ENCODE measurements at regions not wholly inside any gene's neighbourhood (a gene's known extent, or its start where the extent isn't known, plus 50 kb on each side); places are given as distances from the start of the nearest gene placed in this dataset.

DNA sequence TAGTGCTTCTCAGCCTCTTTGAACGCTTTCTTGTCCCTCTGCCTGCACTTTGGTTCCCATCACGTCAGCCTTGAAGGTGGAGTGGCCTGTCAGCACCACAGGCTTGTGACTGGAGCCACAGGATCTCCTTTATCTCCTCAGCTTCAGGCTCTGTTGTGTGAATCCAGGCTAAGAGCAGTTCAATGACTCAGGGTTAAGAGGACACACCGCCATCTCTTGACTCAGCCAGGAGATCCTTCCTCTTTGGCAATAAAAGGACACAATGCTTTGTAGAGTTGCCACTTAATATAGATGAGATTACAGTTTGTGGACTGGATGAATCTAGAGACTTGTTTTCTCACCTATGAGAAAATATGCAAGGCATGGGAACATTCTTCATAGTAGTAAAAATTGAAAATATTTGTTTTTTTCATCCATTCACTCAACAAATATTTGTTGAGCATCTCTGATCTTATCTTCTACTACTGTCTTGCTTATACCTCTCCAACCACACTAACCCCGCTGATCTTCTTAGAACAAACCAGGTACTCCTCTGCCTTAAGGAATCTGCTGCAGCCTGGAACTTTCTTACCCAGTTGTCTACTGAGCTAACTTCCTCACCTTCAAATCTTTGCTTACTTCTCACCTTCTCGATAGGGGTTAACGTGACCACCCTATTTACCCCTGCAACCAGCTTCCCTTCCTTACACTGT is 62.3 kb downstream of the UCHL1 start:
- no peak for DNase-seq

DNA sequence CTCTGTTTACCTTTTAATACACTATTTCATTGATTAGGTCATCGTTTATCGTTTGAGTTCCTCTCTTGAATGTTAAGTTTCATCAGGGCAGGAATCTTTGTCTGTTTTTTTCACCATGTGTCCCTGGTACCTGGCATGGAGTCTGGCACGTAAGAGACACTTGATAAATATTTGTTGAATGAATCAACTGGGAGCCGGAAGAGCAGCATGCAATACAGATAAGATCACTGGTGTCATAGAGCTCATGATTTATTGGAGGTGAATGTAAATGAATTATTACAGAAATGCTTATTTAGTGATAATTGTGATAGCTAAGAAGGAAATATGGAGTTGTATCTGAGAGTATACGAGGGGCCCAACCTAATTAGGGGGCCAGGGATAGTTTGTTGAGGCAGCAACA is 62.8 kb downstream of the UCHL1 start:
- no peak for DNase-seq

DNA sequence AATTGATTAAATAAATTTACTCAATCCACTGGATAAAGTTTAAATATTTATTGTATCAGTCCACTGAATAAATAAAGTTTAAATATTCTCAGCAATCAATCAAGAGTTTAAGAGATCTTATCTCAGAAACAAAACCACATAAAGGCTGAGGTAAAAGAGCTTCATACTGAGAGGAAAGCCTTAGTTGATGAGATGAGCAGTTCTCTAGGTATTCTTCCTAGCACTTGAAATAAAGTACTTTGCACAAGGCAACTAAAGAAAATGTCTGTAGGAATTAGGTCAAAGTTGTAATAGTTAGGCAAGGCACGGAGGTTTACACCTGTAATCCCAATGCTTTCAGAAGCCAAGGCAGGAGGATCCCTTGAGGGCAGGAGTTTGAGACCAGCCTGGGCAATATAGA is 63.5 kb downstream of the UCHL1 start:
- DNase-seq, result no peak

DNA sequence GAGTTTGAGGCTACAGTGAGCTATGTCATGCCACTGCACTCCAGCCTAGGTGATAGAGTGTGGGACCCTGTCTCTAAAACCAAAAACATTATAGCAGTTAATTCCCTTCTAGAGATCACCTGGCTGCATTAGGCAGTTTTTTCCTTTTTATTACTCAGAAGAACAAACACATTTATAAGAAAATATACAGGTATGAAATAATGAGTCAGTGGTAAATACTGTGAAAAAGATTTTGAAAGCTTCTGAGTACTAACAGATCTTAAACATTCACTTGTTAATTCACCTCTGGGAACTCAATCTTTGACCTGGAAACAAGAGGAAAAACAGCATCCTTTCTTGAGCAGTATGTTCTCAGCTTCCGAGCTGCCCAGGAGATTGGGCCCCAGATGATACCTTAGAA is 64.1 kb downstream of the UCHL1 start:
- DNase-seq, result no peak

DNA sequence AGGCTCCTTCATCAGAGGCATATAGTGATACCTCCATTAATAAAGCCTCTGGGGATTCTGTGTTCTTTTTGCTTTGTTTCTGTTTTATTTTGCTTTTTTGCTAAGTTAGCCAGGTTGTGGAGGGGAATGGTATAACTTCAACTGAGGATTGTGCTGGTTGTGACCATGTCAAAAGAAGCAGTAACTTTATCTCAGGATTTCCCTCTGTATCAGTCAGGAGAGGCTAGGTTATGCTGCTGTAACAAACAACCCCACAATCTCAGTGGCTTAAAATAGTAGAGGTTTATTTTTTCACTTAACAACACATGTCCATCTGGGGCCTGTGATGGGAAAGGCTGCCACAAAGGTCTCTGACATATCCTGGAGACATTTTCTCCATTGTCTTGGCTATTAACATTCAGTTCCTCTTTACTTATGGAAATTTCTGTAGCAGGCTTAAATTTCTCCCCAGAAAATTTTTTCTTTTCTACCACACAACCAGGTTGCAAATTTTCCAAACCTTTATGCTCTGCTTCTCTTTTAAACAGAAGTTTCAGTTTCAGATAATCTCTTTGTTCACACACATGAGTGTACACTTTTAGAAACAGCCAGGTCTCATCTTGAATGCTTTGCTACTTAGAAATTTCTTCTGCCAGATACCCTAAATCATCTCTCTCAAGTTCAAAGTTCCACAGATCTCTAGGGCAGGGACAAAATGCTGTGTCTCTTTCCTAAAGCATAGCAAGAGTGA is 64.7 kb downstream of the UCHL1 start:
- DNase-seq, result no peak

DNA sequence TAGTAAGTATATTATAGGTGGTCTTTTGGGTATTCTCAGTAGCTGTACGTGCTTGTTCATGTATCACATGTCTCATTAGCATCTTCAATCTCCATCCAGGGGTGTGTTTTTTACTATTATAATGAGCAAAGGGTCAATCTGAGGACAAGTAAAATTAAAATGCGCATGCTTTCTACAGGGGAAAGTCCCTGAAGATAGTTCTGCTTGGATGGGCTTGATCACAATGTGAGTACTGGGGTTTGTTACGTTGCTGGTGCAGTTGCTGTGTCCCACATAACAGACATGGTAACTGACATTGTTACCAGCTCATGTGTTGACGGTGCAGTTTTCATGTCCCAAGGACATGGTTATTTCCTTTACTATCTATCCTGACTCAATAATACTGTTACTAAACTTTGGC is 65.9 kb downstream of the UCHL1 start:
- DNase-seq, result no peak

DNA sequence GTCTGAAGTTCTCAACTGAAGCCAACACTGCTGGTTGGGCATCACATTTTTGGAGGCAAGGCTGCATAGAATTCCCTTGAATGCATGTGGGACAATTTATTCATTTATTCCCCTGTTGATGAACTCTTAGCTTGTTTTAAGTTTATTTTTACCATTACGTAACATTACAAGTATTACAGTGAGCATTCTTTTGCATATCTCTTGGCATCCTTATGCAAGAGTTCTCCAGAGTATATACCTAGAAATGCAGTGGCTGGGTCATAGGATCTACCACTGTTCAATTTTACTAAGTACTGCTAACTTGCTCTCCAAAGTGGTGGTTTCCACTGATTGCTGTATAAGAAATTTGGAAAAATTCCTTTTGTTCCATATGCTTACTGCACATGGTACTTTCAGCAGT is 66.5 kb downstream of the UCHL1 start:
- no peak for DNase-seq

DNA sequence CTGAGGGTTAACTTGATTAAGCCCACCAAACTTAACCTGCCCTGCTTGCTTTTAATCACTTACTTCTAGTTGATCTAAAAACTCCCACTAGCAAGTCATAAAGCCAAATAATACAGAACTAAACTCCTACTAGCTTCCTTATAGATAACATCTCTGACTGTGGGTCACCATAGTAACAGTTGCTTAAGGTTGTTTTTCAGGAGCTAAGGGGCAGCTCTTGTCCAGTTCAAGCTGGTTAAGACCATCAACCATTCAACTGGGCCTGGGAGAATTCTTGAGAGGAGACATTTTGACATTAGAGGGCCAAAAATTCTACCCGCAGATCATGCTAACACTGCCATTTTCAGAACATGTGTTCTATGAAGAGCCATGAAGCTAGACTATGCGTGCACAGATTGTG is 67.0 kb downstream of the UCHL1 start:
- no peak for DNase-seq

DNA sequence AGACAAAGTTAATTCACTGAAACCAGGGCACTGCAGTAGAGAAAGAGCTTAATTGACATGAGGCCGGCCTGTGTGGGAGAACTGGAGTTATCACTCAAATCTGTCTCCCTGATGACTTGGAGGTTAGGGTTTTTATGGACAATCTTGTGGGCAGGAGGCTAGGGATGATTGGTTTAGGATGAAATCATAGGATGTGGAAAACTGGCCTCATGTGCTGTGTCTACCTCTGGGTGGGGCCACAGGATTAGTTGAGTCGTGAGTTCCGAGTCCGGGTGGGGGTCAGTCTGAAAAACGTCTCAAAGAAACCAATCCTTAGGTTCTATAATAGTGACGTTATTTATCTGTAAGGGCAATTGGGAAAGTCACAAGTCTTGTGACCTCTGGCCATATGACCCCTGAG is 68.1 kb downstream of the UCHL1 start:
- DNase-seq, result no peak

DNA sequence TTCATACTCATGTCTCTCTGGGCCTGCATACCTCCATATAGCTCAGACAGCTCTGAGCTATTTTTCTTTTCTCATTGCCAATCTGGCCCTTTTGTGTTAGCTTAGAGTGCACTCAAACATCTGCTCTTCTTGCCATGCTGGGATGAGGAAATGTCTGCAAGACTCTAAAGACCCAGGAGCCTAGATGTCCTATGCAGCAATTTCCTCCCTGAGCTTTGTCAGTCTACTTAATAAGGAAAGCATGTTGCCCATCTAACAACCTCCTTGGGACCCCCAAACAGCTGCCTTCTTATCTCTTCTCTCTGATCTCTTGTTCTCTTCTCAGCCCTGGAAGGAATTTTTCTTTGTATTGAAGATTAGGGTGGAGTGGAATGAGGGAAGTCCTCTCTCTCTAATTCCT is 69.2 kb downstream of the UCHL1 start:
- peak; percentile 49 to 75 for DNase-seq

DNA sequence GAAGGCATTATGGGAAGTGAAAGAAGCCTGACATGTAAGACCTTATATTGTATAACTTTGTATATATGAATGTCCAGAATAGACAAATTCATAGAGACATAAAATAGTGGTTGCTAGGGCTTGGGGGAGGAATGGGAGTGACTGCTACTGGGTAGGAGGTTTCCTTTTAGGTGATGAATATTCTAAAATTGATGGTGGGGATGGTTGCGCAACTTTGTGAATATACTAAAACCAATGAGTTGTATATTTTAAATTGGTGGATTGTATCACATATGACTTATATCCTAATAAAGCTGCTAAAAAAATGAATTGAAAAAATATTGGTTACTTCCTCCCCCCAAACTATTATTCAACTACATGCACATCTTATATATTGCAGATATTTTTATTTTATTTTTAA is 70.0 kb downstream of the UCHL1 start:
- no peak for DNase-seq

DNA sequence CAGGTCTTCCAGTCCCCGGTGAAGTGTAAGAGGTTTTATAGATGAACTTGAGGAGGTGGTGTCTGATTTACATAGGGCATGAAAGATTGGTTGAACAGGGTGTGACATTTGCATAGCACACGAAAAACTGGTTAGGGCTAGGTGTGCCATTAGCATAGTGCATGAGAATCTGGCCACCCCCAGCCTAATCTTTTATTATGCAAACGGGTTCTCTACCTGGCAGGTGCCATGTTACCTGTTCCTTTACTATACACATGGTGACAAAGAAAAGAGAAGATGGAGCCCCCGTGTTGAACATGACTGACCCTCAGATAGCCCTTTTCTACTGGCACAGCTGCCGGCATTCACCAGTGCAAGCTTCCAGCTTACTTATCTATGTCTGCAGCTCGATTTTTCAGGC is 71.0 kb downstream of the UCHL1 start:
- no peak for DNase-seq

DNA sequence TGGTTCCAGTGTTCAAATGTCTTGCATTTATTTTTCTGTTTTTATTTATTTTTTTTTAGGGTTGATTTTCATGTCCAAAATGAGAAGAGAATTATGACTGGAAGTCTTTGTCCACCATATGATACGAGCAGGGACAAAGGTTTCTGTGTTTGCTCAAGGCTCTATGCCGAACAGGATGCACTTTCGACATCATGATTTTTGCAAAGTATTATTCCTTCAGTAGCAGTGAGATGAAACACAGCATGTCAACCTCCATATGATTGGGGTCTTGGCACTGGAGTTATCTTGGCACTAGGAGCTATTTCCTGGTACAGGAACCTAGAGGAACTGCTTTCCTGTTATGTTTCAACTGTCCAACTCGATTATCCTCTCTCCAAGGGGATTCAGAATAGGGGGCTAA is 72.6 kb downstream of the UCHL1 start:
- no peak for DNase-seq

DNA sequence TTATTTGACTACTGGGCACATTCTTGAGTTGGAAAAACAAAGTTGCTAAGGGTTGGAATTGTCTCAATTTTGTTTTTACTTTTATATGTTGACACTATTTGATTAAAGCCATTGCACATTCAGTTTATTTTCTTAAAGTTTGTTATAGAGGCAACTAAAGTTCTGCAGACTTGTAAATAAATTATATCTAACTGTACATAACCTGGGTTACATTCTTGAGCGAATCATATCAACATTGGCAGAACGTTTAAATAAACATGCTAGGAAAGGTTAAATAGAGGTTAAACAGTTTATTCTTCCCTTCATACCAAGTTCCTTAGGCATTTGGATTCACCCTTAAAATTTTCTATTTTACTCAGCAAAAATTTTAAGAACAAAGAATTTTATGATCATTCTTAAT is 74.5 kb downstream of the UCHL1 start:
- no peak for DNase-seq

DNA sequence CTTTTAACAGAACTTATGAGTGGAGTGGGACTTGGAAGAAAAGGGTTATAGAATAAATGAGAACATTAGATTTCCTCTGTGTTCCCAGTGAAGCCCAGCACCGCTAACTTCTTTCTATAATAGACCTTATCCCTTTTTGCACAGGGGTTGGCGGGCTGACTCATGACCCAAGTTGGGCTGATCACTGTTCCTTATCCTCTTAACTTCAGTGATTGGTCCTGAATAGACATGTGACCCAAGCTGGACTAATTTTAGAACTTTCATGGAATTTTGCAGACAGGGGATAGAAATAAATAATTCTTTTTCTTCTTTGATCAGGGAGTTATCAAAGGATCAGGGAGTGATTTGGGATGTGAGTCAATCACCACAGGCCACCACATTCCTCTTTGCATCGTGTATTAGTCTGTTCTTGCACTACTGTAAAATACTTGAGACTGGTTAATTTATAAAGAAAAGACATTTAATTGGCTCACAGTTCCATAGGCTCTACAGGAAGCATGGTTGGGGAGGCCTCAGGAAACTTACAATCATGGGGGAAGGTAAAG is 75.9 kb downstream of the UCHL1 start:
- DNase-seq, result no peak

DNA sequence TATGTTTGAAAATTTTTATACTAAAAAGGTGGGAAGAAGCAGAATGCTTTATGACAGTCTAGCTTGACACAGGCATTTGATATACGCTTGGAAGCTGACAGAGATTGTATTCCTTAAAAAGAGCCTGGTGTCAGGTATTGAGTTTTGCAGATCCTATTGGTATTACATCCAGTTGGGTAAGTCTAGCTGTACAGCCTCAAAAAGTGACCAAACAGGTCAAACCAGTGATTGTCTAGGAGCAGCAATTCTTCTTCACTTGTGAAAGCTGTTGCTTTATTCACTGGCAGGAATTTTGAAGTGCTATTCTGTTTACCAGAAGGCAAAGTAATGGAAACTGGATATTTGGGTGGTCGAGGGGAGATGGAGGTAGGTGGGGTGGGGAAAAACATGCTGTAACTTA is 77.5 kb downstream of the UCHL1 start:
- DNase-seq, result no peak

DNA sequence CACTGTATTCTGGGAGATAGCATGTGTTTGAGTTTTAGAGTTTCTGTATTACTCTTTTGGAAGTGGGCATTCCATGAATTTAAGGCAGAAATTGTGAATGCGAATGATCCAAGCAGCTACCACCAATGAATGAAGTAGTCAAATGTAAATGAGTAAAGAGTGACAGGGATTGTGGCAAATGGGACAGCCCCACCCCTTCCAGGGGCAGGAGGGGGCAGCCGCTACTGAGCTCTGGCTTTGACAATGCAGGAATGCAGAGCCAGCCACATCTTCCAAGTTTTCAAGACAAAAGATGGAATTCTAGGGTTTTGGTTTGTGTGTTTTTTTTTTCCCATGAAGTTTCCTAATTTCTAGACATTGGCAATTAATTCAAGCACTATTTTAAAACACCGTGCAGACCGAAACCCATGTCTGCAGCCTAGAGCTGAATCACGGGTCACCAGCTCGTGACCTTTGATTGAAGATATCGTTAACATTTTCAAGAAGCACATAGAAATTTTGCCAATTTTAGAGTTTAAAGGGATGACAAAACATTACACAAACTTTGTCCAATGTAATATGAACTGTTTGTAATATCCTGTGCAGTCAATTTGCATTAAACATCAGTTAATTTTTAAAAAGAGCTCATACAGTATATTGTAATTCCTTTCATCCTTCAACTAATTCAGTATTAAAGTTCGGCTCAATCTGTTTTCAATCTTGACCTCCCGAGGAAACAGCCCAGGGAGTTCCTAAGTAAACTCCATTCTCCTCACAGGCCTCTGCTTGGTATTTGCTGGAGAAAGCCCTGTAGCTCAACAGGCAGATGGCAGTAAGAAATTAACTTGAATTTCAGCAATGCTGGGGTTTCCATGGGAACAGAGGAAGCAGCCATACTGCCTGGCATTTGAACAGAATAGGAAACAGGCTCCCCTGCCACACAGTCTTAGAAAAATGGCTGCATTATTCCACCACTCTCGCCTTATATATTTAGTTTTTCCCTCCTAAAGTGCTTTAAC is 83.4 kb downstream of the UCHL1 start:
- peak; percentile 67 to 89 for DNase-seq

DNA sequence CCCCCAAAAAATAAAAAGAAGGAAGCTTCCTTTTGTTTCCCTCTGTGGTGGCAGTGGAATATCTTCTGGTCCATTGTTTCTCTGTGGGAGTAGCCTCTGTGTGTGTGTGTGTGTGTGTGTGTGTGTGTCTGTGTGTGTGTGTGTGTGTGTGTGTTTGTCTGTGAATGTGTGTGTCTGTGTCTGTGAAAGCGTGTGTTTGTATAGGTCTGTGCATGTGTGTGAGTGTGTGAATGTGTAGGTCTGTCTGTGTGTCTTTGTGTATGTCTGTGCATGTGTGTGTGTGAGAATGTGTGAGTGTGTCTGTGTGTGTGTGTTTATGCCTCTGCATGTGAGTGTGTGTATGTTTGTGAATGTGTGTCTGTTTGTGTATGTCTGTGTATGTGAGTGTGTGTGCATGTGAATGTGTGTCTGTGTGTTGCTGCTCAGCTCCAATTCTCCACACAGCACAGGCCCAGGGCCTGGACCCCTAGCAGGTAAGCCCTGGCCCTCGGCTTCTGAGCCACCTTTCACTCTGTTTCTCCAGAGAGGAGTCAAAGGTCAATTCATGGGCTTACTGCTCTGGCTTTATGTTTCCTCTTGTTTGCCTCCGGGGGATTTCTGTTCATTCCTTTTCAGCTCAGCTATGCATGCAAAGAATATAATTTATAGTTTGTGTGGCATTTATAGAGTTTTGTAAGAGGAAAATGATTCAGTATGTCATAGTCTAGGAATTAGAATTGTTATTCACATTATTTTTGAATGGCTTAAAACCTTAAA is 89.8 kb downstream of the UCHL1 start:
- no peak for DNase-seq

DNA sequence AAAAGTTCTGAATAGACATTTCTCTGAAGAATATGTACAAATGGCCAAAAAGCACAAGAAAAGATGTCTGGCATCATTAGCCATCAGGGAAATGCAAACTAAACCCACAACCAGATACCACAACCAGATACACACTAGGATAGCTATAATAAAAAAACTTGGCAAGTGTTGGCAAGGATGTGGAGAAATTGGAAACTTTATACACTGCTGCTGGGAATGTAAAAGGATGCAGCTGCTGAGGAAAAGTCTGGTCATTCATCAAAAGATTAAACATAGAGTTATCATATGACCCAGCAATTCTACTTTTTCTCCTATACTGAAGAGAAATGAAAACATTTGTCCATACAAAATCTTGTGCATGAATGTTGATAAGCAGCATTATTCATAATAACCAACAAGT is 92.3 kb downstream of the UCHL1 start:
- DNase-seq, result no peak

DNA sequence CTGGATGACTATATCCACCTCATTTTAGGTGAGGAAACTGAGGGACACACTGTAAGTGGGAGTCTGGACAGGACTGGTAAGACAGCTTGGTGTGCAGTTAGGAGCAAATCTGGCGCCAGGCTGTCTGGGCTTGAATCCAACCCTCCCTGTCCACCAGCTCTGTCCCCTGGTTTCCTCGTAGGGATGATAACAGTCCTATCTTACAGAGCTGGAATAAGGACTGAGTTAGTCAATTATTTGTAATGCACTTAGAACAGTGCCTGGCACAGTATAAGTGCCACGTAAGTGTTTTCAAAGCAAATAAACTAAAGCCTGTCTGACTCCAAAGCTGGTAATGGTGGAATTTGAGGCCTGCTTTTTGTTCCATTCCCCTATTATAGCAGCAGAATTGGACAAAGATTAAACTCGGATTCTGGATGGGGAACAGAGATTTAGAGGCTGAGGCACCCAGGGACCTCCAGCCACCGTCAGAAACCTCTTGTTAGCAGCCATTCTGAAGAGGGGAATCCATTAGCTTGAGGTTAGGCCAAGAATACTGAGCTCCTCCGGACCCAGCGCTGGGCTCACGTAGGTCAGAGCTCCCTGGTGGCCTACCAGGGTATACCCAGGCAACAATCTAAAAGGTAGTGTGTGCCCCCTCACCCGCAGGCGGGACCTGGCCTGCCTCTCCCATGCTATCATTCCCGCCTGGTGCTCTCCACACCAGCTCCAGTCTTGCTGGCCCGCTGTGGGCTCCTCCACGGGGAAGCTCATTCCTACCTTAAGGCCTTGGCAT is 102.1 kb downstream of the UCHL1 start:
- DNase-seq, result peak in 1 of 2 experiments; percentile 27

DNA sequence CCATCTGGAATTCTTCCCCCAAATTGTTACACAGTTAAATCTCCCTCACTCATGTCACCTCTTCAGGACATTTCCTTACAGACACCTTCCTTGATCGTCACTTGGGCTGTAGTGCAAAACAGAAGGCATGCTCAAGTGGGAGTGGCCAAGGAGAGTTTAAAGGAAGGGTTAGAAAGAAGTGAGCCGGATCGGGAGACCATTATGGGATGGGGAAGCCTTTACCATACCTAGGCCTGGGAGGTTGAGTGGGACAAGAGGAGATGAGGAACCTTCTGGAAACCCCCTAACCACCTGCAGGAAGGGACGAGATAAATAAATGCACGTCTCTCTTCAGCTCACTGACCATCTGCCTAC is 102.7 kb downstream of the UCHL1 start:
- DNase-seq, result peak in 1 of 2 experiments; percentile 27

DNA sequence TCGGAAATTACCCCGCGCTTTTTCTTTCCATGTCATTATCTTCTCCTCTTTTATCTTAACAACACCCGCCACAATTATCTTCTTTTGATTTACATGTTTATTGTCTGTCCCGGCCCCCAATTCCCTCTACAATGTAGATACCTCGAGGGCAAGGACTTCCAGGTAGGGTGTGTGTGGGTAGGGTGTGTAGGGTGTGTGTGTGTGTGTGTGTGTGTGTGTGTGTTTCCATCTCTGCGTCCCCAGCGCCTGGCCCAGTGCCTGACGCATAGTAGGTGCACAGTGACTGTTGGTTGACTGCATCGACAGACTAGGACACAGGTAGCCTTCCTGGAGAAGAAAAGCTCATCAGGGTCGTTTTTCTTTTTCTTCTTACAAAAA is 103.1 kb downstream of the UCHL1 start:
- DNase-seq, result no peak
